Mucosa of descending colon (tissue), 3 donors: ENCODE measurements at regions not wholly inside any gene's neighbourhood (a gene's known extent, or its start where the extent isn't known, plus 50 kb on each side); places are given as distances from the start of the nearest gene placed in this dataset.
"Not testable (repeated sequence)": the region's sequence is repeated elsewhere in the genome, so short reads cannot be mapped to it uniquely, and the experiment has no call there.

ENCODE experiments used
- ATAC-seq: fragments of 200-7000 bp; cut with Tn5 transposase; one replicate; pipeline ENCODE4 v1.9.1; 2020; ENCODE audit warnings: mild to moderate bottlenecking, moderate library complexity
- DNase-seq, 3 donors: peaks; one replicate each; pipeline ENCODE4 v3.0.0-alpha.2; 2020
- H3K36me3 ChIP-seq: fragments of 200-600 bp; one replicate; pipeline ENCODE4 v1.8.0; 2021; ENCODE audit warnings: low read depth, mild to moderate bottlenecking
- H3K4me1 ChIP-seq: fragments of 200-600 bp; one replicate; pipeline ENCODE4 v1.8.0; 2021; ENCODE audit warnings: low read depth, mild to moderate bottlenecking
- H3K4me3 ChIP-seq: fragments of 200-600 bp; one replicate; pipeline ENCODE4 v1.8.0; 2021; ENCODE audit warnings: mild to moderate bottlenecking
- H3K9me3 ChIP-seq: fragments of 200-600 bp; one replicate; pipeline ENCODE4 v1.8.0; 2021; ENCODE audit warnings: mild to moderate bottlenecking
- intact Hi-C, 2 donors: fragments of 100-400 bp; cut with DNase I in 1 of 2; cut with micrococcal nuclease in 1 of 2; formaldehyde crosslinking; loops; one replicate each; pipeline versions ENCODE4 v1.11.0 to v1.11.1; 2022; cut with DNase I, micrococcal nuclease
- TF ChIP-seq, protein P1 (sequence below): fragments of 200-600 bp; IDR thresholded peaks from one replicate; pipeline ENCODE4 v1.8.0; 2022; ENCODE audit warnings: antibody characterized with exemption, mild to moderate bottlenecking
- donor health status: DM: no; HTN: no; CAD: no; lungs with moderate emphysema.
- donor health status: DM: no; HTN: no; CAD: no.
- donor health status: DM: no; HTN: yes; CAD: no.

DNA sequence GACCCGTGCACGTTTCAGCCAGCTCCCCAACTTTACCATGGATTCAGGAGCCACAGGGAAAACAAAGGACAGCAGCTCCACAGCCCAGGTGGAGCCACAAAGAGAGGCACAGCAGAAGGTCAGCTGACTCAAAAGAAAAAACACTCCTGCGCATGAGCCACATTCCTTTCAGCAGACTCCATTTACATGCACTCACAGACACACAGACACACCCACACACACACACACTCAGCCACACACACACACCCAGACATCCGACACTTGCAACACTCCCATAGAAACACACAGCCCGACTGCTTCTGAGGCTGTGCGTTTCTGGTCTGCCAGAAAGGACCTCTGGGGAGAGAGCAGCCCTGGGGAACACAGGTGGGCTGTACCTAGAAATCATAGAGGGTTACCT, 2335.5 kb downstream of the TP53TG3F start:
- DNase-seq (no peak), ATAC-seq (no peak)
- no peak overlapping the region for H3K4me3 ChIP-seq
- no peaks in the 10 kb centered on the region for H3K36me3 ChIP-seq
- TF ChIP-seq, protein P1, sequence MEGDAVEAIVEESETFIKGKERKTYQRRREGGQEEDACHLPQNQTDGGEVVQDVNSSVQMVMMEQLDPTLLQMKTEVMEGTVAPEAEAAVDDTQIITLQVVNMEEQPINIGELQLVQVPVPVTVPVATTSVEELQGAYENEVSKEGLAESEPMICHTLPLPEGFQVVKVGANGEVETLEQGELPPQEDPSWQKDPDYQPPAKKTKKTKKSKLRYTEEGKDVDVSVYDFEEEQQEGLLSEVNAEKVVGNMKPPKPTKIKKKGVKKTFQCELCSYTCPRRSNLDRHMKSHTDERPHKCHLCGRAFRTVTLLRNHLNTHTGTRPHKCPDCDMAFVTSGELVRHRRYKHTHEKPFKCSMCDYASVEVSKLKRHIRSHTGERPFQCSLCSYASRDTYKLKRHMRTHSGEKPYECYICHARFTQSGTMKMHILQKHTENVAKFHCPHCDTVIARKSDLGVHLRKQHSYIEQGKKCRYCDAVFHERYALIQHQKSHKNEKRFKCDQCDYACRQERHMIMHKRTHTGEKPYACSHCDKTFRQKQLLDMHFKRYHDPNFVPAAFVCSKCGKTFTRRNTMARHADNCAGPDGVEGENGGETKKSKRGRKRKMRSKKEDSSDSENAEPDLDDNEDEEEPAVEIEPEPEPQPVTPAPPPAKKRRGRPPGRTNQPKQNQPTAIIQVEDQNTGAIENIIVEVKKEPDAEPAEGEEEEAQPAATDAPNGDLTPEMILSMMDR: no peak
- peaks cover 96% of the 10 kb centered on the region for H3K9me3 ChIP-seq
- intact Hi-C loops: no loop called here
- no peaks in the 10 kb centered on the region for H3K4me1 ChIP-seq

DNA sequence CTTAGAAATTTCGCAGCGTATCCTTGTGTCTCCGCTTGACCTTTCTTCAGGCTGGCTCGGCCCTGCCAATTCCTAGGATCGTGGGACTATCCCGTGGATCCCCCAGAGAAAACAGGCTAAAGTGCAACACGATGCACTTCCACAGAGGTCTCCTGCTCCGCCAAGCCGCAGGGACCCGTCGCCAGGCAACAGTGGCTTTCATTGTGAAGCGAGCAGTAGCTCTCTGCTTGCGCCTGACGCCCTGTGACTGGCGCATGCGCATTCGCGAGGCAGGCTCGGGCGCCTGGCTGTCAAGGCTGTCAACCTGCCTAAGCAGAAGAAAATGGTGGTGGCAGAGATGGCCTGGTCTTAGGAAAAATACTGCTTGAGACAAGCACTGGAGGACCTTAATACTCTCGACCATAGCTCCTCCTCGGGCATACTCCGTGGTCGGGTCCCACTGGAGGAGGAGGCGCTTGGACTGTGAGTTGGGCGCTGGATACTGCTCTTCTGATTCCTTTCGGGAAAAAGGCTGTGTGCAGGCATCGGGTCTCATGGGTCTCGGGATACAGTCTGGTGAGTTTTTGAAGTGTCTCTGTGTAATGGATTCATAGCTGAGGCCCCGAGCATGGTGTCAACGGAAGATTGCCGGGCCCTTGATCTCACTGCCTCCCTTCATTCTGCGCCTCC, 2336.1 kb downstream of the TP53TG3F start:
- ATAC-seq (no peak), DNase-seq (no peak)
- H3K36me3 ChIP-seq: no peaks in the 10 kb centered on the region
- H3K4me3 ChIP-seq: no peak overlapping the region
- H3K4me1 ChIP-seq: no peaks in the 10 kb centered on the region
- H3K9me3 ChIP-seq: peaks cover 95% of the 10 kb centered on the region
- intact Hi-C loops: no loop called here
- TF ChIP-seq, protein P1: no peak

- intact Hi-C loops: no loop called here
- TF ChIP-seq, protein P1: no peak
- no peaks in the 10 kb centered on the region for H3K4me1 ChIP-seq
- peaks cover 74% of the 10 kb centered on the region for H3K9me3 ChIP-seq
- DNase-seq (no peak), ATAC-seq (no peak)
- no peaks in the 10 kb centered on the region for H3K36me3 ChIP-seq
- no peak overlapping the region for H3K4me3 ChIP-seq
These were observed 2338.4 kb downstream of the TP53TG3F start for GRCh38 chr16:35797811-35798210.

DNA sequence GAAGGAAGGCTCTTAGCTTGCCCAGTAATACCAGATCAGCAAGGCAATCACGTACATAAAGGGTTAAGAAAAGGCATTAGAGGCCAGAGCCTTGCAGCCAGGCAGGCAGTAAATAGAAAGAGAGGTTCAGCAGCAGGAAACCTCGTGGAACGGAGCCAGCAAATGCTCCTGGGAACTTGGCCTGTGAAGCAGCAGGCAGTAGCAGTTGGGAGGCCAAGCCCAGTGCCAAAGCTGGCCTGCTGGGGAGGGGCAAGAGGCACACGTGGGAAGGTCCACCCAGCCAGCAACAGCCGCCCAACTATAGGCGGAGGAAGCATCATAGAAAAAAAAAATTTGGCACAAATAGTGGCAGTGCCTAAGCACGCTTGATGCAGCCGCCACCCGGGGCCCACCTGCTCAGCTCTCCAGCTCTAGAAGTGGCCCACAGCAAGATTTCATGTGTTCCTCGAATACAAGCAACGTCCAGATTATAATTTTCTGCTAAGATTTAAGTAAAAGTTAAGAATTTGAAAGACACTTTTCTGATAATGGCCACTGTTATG, 2339.5 kb downstream of the TP53TG3F start:
- Histone ChIP-seq H3K9me3 (peaks cover 64% of the 10 kb centered on the region), H3K36me3 (no peaks in the 10 kb centered on the region), H3K4me1 (no peaks in the 10 kb centered on the region), H3K4me3 (no peak overlapping the region)
- no peak for DNase-seq
- TF ChIP-seq, protein P1: no peak
- intact Hi-C loops: no loop called here
- no peak for ATAC-seq

- H3K4me1 ChIP-seq, H3K4me3 ChIP-seq, DNase-seq, H3K36me3 ChIP-seq, intact Hi-C loops, ATAC-seq: not testable (repeated sequence)
- H3K9me3 ChIP-seq: peaks cover 35% of the 10 kb centered on the region
These were observed 2345.1 kb downstream of the TP53TG3F start for GRCh38 chr16:35804465-35804864.

GRCh38 chr16:35823342-35823741, 2363.9 kb downstream of the TP53TG3F start:
- no peak for ATAC-seq
- Histone ChIP-seq H3K4me3 (no peak overlapping the region), H3K9me3 (peaks cover 48% of the 10 kb centered on the region), H3K4me1 (no peaks in the 10 kb centered on the region), H3K36me3 (no peaks in the 10 kb centered on the region)
- TF ChIP-seq, protein P1: no peak
- intact Hi-C loops: no loop called here
- DNase-seq: no peak
